GM21447 (cell line): ENCODE measurements at regions not wholly inside any gene's neighbourhood (a gene's known extent, or its start where the extent isn't known, plus 50 kb on each side); places are given as distances from the start of the nearest gene placed in this dataset.

ENCODE experiments used
- ATAC-seq: cut with Tn5 transposase; IDR thresholded peaks from one replicate; pipeline ENCODE4 v1.9.1; 2021; ENCODE audit not compliant: unreplicated experiment

GRCh38 chr11:18878211-18878610 is 61.0 kb downstream of the MRGPRX1 start:
- no peak for ATAC-seq

GRCh38 chr11:18865951-18866350 is 73.3 kb downstream of the MRGPRX1 start:
- no peak for ATAC-seq

GRCh38 chr11:18865261-18865660 is 73.7 kb upstream of the PTPN5 start:
- no peak for ATAC-seq

GRCh38 chr11:18853086-18853720 is 61.6 kb upstream of the PTPN5 start:
- peak; percentile 85 for ATAC-seq

- ATAC-seq = no peak
These were observed 57.8 kb upstream of the PTPN5 start for GRCh38 chr11:18849406-18849805.

GRCh38 chr11:18844753-18845367 is 53.3 kb upstream of the PTPN5 start:
- peak; percentile 51 for ATAC-seq
